HG02870 (cell line): ENCODE measurements at regions not wholly inside any gene's neighbourhood (a gene's known extent, or its start where the extent isn't known, plus 50 kb on each side); places are given as distances from the start of the nearest gene placed in this dataset.

Experiments used
- ATAC-seq: cut with Tn5 transposase; IDR thresholded peaks from one replicate; pipeline ENCODE4 v1.9.1; 2021; ENCODE audit warnings: mild to moderate bottlenecking, moderate library complexity; ENCODE audit not compliant: unreplicated experiment

GRCh38 chr2:134110532-134110931 is 143.3 kb upstream of the MGAT5 start:
- no peak for ATAC-seq

DNA sequence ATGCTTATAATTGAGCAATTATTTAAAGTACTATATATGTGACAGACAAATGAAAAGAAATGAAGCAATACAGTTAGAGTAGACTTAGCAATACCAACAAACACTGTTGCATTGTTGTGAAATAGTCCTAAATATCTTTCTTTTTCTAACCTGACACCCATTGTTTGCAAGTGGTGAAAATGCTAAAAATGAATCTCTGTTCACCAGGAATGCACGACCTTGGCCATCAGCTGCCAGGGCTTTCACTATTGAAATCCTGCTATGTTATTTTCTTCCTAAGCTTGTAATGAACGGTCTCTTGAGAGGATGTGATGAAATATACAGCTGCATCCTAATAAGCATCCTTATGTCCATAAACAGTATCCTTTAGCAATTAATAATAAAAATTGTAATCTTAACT is 136.2 kb upstream of the MGAT5 start:
- ATAC-seq: no peak

DNA sequence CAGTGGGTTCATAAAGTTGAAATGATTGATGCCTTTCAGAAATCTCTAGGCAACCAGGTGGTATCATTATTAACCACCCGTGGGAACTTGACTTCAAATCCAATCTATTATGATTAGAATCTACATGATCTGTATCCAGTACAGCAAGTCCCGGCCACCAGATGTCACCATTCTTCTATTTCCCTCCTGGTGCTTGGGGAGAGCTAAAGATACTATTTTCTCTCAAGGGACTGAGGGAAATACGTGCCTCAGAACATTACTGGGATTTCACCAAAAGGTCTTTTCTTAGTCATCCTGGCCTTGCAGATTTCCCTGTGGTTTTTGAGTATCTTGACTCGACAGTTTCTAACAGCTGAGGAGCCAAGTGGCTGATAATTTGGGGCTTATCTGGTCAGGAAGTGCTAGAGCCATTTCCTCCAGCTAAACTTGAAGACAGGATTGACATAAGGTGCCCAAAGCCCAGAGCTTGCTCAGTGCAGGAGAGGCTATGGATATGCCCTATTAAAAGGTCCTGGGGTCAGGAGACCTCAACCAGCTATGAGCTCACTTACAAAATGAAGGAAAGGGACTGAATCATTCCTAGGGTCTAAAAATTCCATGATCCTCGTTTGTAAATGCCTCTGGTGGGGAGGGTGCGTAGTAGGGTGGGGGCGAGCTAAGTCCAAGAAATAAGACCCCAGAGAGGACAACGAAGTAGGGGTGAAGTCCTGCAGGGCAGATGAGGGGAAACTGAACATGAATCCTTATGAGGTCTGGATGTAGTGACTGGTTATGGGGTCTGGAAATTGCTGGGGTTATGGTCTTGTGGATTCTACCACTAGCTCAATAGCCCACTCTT is 135.4 kb upstream of the MGAT5 start:
- ATAC-seq: peak; percentile 40

DNA sequence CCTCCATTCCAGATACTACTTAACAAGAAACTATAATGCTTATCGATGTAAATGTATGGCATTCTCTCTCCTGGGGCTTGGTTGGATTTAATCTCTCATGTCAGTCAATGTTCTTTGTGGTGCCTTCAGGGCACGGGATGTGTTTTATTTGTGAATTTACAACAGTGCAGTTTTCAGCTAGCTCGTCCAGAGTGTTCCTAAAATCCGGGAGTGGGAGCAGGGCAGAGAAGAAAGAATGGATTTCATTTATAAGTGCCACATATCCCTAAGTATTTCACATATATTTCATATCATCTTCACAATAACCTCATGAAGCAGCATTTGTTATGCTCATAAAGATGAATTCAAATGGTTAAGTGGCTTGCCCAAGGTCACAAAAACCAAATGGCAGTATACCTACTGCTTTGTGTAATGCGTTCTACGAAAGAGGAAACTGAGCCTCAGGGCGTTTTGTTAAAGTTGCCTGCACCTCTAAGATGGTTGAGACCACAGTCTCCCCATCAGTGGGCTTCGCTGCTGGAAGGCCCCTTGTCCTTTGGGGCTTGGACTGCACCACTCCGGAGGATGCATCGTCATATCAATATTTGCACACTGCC is 134.7 kb upstream of the MGAT5 start:
- ATAC-seq: peak; percentile 8

GRCh38 chr2:134119713-134120405 is 134.0 kb upstream of the MGAT5 start:
- peak; percentile 57 for ATAC-seq

GRCh38 chr2:134120406-134120732 is 133.5 kb upstream of the MGAT5 start:
- ATAC-seq: no peak

GRCh38 chr2:134120733-134121630 is 132.9 kb upstream of the MGAT5 start:
- peak; percentile 34 for ATAC-seq

GRCh38 chr2:134122610-134123009 is 131.3 kb upstream of the MGAT5 start:
- ATAC-seq: no peak

DNA sequence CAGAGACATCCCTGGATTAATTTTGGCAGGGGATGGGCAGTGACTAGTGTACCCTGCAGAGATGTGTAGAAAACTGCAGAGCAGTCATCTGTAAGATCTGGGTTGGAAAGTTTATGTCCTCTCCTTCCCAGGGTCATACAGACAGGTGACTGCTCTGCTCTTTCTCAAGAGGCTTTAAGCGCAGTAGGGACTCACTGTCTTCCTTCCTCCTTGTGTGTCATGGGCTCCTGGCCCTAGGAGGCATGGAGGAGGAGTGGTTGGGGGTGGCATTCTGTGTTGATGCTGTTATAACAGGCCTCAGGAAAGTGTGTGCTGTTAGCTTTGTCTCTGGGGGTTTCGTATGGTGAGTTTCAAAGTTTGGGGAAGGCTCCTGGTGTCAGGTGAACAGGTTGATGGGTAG is 130.5 kb upstream of the MGAT5 start:
- ATAC-seq: no peak

- ATAC-seq: no peak
Measured at GRCh38 chr2:134124047-134124753, 129.7 kb upstream of the MGAT5 start.

- peak; percentile 56 for ATAC-seq
Measured at GRCh38 chr2:134127496-134127895, 126.4 kb upstream of the MGAT5 start.

DNA sequence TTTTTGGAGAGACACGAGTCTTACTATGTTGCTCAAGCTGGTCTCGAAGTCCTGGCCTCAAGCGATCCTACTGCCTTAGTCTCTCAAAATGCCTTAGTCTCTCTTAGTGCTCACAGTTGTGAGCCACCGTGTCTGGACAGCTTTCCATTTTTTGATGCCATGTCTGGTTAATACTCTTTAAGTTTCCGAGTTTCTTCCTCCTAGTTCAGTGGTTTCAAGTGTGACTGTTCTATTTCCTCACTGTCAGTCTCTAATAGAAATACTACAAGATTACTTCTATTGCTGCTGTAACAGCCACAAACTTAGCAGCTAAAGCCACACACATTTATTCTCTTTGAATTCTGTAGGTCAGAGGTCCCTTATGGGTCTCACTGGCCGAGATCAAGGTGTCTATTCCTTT is 125.1 kb upstream of the MGAT5 start:
- ATAC-seq: no peak

GRCh38 chr2:134129900-134130537 is 123.9 kb upstream of the MGAT5 start:
- ATAC-seq: no peak

- no peak for ATAC-seq
Measured at GRCh38 chr2:134131681-134132489, 122.0 kb upstream of the MGAT5 start.

DNA sequence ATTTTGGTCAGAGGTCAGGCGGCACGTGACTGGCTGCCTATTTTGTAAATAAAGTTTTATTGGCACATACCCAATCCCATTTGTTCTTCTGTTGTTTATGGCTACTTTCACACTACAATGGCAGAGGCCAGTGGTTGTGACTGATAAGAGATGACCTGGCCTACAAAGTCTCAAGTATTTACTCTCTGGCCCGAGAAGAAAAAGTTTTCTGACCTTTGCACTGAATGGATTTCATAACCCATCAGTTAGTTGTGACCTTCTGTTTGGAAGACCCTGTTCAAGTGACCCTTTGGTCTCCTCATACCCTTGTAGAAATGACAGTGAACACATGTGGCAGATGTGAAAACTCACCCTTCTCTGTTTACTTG is 121.4 kb upstream of the MGAT5 start:
- no peak for ATAC-seq

GRCh38 chr2:134133622-134134312 is 120.1 kb upstream of the MGAT5 start:
- ATAC-seq: no peak

DNA sequence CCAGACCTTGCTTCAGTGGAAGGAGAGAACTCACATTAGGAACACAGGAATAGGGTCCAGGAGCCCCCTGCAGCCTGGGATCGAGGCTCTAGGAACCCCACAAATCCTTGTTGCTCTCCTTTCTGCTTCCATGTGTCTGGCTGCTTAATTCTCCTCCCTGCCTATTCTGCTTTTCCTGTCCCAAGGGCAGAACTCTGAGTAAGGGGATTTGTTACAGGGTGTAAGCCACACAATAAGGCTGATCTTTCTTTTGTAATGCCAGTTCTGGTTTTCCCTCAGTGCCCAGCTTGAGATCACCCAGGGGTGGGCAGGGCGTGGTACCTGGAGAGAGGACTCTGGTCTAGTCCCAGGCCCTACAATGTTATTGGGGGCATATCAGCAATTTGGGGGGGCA is 119.6 kb upstream of the MGAT5 start:
- no peak for ATAC-seq

DNA sequence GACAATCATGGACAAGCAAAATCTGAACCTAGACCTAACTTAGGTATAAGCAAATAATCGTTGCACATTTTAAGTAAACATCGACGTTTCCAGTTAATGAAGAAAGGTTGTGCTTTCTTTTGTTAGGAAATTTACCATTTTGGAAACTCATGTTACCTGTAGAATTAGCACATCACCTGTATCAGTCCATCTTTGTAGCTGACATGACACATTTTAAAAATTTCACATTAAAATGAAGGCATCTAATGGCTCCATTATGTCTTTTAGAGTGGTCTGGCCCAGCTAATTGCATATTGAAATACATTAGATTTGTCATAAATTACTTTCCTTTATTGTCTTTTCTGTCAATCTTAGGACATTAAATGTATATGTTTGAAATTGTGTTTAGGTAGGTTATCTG is 119.0 kb upstream of the MGAT5 start:
- ATAC-seq: no peak

- no peak for ATAC-seq
Measured at GRCh38 chr2:134135793-134136192, 118.1 kb upstream of the MGAT5 start.
